Hindlimb muscle (tissue), 1 donor: ENCODE measurements at regions not wholly inside any gene's neighbourhood (a gene's known extent, or its start where the extent isn't known, plus 50 kb on each side); places are given as distances from the start of the nearest gene placed in this dataset.

Source experiments
- DNase-seq: peaks from one replicate; pipeline ENCODE4 v3.0.0-alpha.2; 2013

- no peak for DNase-seq
Measured at GRCh38 chr3:96012939-96013338, 801.5 kb upstream of the EPHA6 start.

GRCh38 chr3:96017556-96017955 is 796.8 kb upstream of the EPHA6 start:
- DNase-seq, result no peak

- no peak for DNase-seq
Measured at GRCh38 chr3:96022676-96023075, 791.7 kb upstream of the EPHA6 start.

- DNase-seq, result no peak
Measured at GRCh38 chr3:96027718-96028117, 786.7 kb upstream of the EPHA6 start.

GRCh38 chr3:96039632-96040031 is 774.8 kb upstream of the EPHA6 start:
- DNase-seq, result no peak

GRCh38 chr3:96059301-96059700 is 755.1 kb upstream of the EPHA6 start:
- no peak for DNase-seq

- no peak for DNase-seq
Measured at GRCh38 chr3:96069065-96069464, 745.3 kb upstream of the EPHA6 start.

GRCh38 chr3:96070678-96071077 is 743.7 kb upstream of the EPHA6 start:
- no peak for DNase-seq

- no peak for DNase-seq
Measured at GRCh38 chr3:96071097-96071496, 743.3 kb upstream of the EPHA6 start.

- DNase-seq, result no peak
Measured at GRCh38 chr3:96072226-96072625, 742.2 kb upstream of the EPHA6 start.

- DNase-seq, result no peak
Measured at GRCh38 chr3:96083610-96084009, 730.8 kb upstream of the EPHA6 start.

- DNase-seq, result no peak
Measured at GRCh38 chr3:96086018-96086417, 728.4 kb upstream of the EPHA6 start.

GRCh38 chr3:96101006-96101560 is 713.3 kb upstream of the EPHA6 start:
- DNase-seq, result no peak

- DNase-seq, result no peak
Measured at GRCh38 chr3:96106701-96107100, 707.7 kb upstream of the EPHA6 start.
